HepG2 (cell line): ENCODE measurements at regions not wholly inside any gene's neighbourhood (a gene's known extent, or its start where the extent isn't known, plus 50 kb on each side); places are given as distances from the start of the nearest gene placed in this dataset.
A peak's percentile ranks its signal among the peaks of the same experiment; 100 is the strongest.

Experiments used
- ATAC-seq: fragments of 200-7000 bp; cut with Tn5 transposase; 3 replicates; pipeline ENCODE4 v1.9.1; 2020; ENCODE audit warnings: mild to moderate bottlenecking, moderate library complexity
- BruUV-seq: library from RNA; stranded (reverse); fragments of 400-500 nt; replicated peaks from 2 replicates; lab custom pipeline; 2021; lab: Mats Ljungman, UMichigan
- CTCF ChIA-PET: fragments of 300-600 bp; formaldehyde crosslinking; extraction: SDS; loops from one replicate; lab custom pipeline; 2021; ENCODE audit warnings: low total read pairs, inconsistent platforms, low intra/inter-chr PET ratio; lab: Yijun Ruan, JAX
- POLR2A ChIA-PET: fragments of 350-600 bp; sonication (Branson Sonifier 250); formaldehyde crosslinking; loops from one replicate; lab custom pipeline; 2020; ENCODE audit warnings: antibody characterized with exemption, inconsistent platforms; lab: Yijun Ruan, JAX
- DNase-seq: peaks from one replicate; pipeline ENCODE4 v3.0.0-alpha.2; 2015; ENCODE audit warnings: low spot score
- FAIRE-seq: peaks from 3 replicates; lab custom pipeline; 2011; peaks lifted over from hg19 to GRCh38; lab: Jason Lieb, UNC
- H2AFZ ChIP-seq: one replicate; pipeline ENCODE4 v1.6.1; 2011; ENCODE audit warnings: low read length, inconsistent platforms
- H3K27ac ChIP-seq: fragments of 300-600 bp; 3 replicates; pipeline ENCODE4 v1.8.0; 2011; ENCODE audit warnings: mixed run types, mild to moderate bottlenecking, mixed read lengths, low read length, inconsistent platforms; ENCODE audit not compliant: insufficient read depth; ENCODE audit errors: extremely low read length
- H3K27me3 ChIP-seq, 2 experiments: fragments of 200-600 bp in 1 of 2; 2 replicates in 1 of 2; 3 replicates in 1 of 2; pipeline versions ENCODE4 v1.6.0 to v1.8.0; 2011; ENCODE audit warnings: low read length in 2 of 2, mild to moderate bottlenecking in 2 of 2, moderate library complexity in 2 of 2, inconsistent platforms in 1 of 2; ENCODE audit not compliant: insufficient read depth in 2 of 2, control insufficient read depth in 1 of 2
- H3K36me3 ChIP-seq, 2 experiments: fragments of 200-600 bp in 1 of 2; replicated peaks in 1 of 2; 2 replicates in 1 of 2; 3 replicates in 1 of 2; pipeline versions ENCODE4 v1.5.1 to v1.8.0; 2011; ENCODE audit warnings: low read length in 2 of 2, inconsistent platforms in 1 of 2; ENCODE audit not compliant: insufficient read depth in 2 of 2, control insufficient read depth in 1 of 2
- H3K4me1 ChIP-seq: 2 replicates; pipeline ENCODE4 v1.5.1; 2012; ENCODE audit warnings: low read length, inconsistent platforms; ENCODE audit not compliant: insufficient read depth
- H3K4me2 ChIP-seq: 2 replicates; pipeline ENCODE4 v1.6.0; 2011; ENCODE audit warnings: low read depth, low read length, inconsistent platforms
- H3K4me3 ChIP-seq, 3 experiments: fragments of 200-600 bp in 1 of 3; sonication (generic), shearing (Covaris generic) in 1 of 3; replicated peaks in 1 of 3; 2 replicates each; pipeline ENCODE4 v1.5.1; 2011 to 2016; ENCODE audit warnings: low read length in 3 of 3, inconsistent platforms in 2 of 3, low read depth in 2 of 3, mild to moderate bottlenecking in 2 of 3, control low read depth in 1 of 3, mixed read lengths in 1 of 3; ENCODE audit not compliant: insufficient read depth in 1 of 3
- H3K79me2 ChIP-seq: one replicate; pipeline ENCODE4 v1.6.1; 2011; ENCODE audit warnings: low read length, inconsistent platforms; ENCODE audit not compliant: insufficient read depth
- H3K9ac ChIP-seq: 2 replicates; pipeline ENCODE4 v1.6.0; 2011; ENCODE audit warnings: mild to moderate bottlenecking, low read depth, low read length, inconsistent platforms; ENCODE audit not compliant: insufficient read depth
- H3K9me3 ChIP-seq: 2 replicates; pipeline ENCODE4 v1.5.1; 2012; ENCODE audit warnings: mild to moderate bottlenecking, low read length
- H4K20me1 ChIP-seq: 2 replicates; pipeline ENCODE4 v1.6.0; 2011; ENCODE audit warnings: inconsistent platforms, mild to moderate bottlenecking, low read length, moderate library complexity; ENCODE audit not compliant: insufficient read depth
- CEBPB ChIP-seq: IDR thresholded peaks from 2 replicates; pipeline ENCODE4 v1.6.1; 2011; ENCODE audit warnings: low read depth, low read length, improper control_type of control experiment, borderline replicate concordance
- HNRNPUL1 ChIP-seq: fragments of 200-400 bp; formaldehyde crosslinking; IDR thresholded peaks from 2 replicates; pipeline ENCODE4 v1.6.1; 2017; ENCODE audit warnings: low read depth, mild to moderate bottlenecking, low read length, moderate library complexity
- KLF9 ChIP-seq: IDR thresholded peaks from 2 replicates; pipeline ENCODE4 v1.6.1; 2016; ENCODE audit warnings: low read depth
- ZBTB3 ChIP-seq: sonication (generic); formaldehyde crosslinking; IDR thresholded peaks from 2 replicates; pipeline ENCODE4 v1.4.0; 2020; ENCODE audit warnings: low read depth, mild to moderate bottlenecking, moderate library complexity, missing genetic modification reagents, borderline replicate concordance
- WGBS: methylation state at CpG from one replicate; pipeline ENCODE4 v1.1.6; 2017; ENCODE audit warnings: low lambda C conversion rate; 5-methylcytosine and 5-hydroxymethylcytosine counted together
- in situ Hi-C: cut with HindIII; loops from 2 replicates; pipeline ENCODE4 v1.10.0; 2017; ENCODE audit warnings: low pct_unique_long_range_greater_than_20kb; ENCODE audit not compliant: extremely low pct_ligation_motif_present
- intact Hi-C: fragments of 100-400 bp; cut with micrococcal nuclease; formaldehyde crosslinking; loops from one replicate; pipeline ENCODE4 v1.10.0; 2022; ENCODE audit not compliant: unreplicated experiment

DNA sequence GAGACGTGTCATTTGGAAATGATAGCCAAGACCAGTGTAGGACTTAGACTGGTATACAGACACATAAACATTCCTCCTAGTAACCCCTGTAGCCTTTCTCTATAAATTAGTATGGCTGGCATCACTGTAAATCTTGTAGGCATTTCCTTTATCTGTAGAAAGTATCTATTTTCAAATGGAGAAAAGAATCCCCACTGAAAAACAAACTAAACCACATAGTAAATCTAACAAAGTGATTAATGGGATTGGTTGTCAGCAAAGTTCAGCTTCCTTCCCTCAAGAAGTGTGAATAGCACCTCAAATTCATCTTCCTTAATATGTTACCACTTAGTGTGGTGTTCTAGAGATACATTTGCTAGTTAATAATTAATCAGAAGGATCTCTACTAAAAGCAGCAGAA lies 119.4 kb upstream of the NBEA start:
- BruUV-seq: no TSS peak
- no peak for DNase-seq
- 0% methylated on average over 1 of the region's 1 CpG for WGBS
- no peak for ATAC-seq
- TF ChIP-seq HNRNPUL1: 0 out of 2 replicates have a peak, but pooled peaks have one; percentile 36
- no peak for TF ChIP-seq ZBTB3 (CRISPR knock-in tag)
- FAIRE-seq: no peak
- ChIA-PET CTCF (no interaction called here), POLR2A (no interaction called here)
- Histone ChIP-seq H3K9me3 (no peaks in the 10 kb centered on the region), H3K4me2 (no peak overlapping the region), H3K36me3 (no peaks in the 10 kb centered on the region), H3K9ac (no peak overlapping the region), H3K27me3 (no peaks in the 10 kb centered on the region), H3K27ac (no peak overlapping the region), H3K4me3 (no peak overlapping the region), H2AFZ (no peak overlapping the region), H3K79me2 (no peaks in the 10 kb centered on the region), H3K4me1 (peaks cover 8% of the 10 kb centered on the region; the same call in 1 of the 2 replicates), H4K20me1 (no peaks in the 10 kb centered on the region)
- intact Hi-C loops: no loop called here
- in situ Hi-C loops: no loop called here

DNA sequence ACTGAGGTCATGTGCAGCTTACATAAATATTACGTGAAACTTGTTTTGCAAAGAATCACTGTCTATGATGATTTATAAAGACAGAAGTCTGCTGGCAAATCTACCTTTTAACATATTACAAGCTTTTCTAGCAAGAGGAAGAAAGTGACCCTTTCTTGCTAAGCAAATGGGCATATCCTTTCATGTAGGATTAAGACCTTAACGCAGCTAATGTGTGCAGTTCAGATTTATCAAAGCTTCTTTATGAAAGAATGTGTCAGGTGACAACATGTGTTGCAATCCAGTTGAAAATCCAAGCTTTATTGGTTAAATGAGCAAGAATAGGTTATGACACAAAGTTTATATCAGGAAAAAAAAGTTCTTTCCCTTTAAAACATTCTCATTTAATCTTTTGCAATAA lies 115.6 kb upstream of the NBEA start:
- intact Hi-C loops (no loop called here), in situ Hi-C loops (no loop called here)
- no peak overlapping the region for H3K4me3 ChIP-seq
- H4K20me1 ChIP-seq: no peaks in the 10 kb centered on the region
- WGBS: 3% methylated on average over 2 of the region's 2 CpGs
- H3K27ac ChIP-seq: no peak overlapping the region
- H3K4me1 ChIP-seq: peaks cover 8% of the 10 kb centered on the region; the same call in 1 of the 2 replicates
- H2AFZ ChIP-seq: no peak overlapping the region
- peak; percentile 3 for DNase-seq
- no TSS peak for BruUV-seq
- no peaks in the 10 kb centered on the region for H3K36me3 ChIP-seq
- no peak for FAIRE-seq
- no peak overlapping the region for H3K4me2 ChIP-seq
- TF ChIP-seq KLF9 (CRISPR knock-in tag) (no peak), CEBPB (peak; percentile 26; the same call in 1 of the 2 replicates)
- no peaks in the 10 kb centered on the region for H3K79me2 ChIP-seq
- no peaks in the 10 kb centered on the region for H3K27me3 ChIP-seq
- POLR2A ChIA-PET: no interaction called here
- no peaks in the 10 kb centered on the region for H3K9me3 ChIP-seq
- ATAC-seq: no peak
- no peak overlapping the region for H3K9ac ChIP-seq
- CTCF ChIA-PET: no interaction called here
